HG02884 (cell line): ENCODE measurements at regions not wholly inside any gene's neighbourhood (a gene's known extent, or its start where the extent isn't known, plus 50 kb on each side); places are given as distances from the start of the nearest gene placed in this dataset.
A peak's percentile ranks its signal among the peaks of the same experiment; 100 is the strongest.

Experiments used
- ATAC-seq: cut with Tn5 transposase; IDR thresholded peaks from one replicate; pipeline ENCODE4 v1.9.1; 2021; ENCODE audit warnings: mild to moderate bottlenecking, moderate library complexity; ENCODE audit not compliant: unreplicated experiment

- ATAC-seq: no peak
These were observed 335.1 kb downstream of the SMARCA1 start for GRCh38 chrX:129188231-129188630.

DNA sequence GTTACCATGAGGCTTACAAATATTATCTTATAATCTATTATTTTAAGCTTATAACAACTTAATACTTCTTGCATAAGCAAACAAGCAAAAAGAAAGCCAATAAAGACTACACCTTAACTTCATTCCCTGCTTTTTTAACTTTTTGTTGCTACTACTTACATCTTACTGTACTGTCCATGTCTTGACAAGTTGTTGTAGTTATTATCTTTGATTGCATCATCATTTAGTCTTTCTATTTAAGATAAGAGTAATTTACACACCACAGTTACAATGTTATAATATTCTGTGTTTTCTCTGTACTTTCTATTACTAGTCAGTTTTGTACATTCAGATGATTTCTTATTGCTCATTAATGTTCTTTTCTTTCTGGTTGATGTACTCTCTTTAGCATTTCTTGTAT lies 346.6 kb downstream of the SMARCA1 start:
- ATAC-seq: no peak

GRCh38 chrX:129161108-129161507 lies 362.2 kb downstream of the SMARCA1 start:
- no peak for ATAC-seq

GRCh38 chrX:129158505-129158904 lies 364.8 kb downstream of the SMARCA1 start:
- no peak for ATAC-seq

GRCh38 chrX:129145840-129146272 lies 377.4 kb downstream of the SMARCA1 start:
- no peak for ATAC-seq

DNA sequence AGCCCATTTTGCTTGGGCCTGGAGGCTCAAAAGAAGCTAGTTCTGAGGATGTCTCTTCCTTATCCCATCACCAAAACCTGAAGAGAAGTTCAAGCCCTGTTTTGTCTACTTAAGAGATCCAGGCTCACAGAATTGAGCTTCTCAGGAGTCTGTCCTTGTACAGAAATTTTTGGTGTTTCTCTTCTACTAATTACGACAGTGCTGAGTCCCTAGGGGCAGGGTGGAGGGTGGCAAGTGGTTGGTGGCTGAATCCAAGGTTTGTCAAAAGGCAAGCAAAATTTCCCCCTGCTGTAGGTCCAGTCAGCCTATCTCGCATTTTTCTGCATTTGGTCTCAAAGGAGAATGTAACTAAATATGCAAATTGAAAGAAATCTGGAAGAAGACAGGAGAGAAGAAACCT lies 377.9 kb downstream of the SMARCA1 start:
- no peak for ATAC-seq

DNA sequence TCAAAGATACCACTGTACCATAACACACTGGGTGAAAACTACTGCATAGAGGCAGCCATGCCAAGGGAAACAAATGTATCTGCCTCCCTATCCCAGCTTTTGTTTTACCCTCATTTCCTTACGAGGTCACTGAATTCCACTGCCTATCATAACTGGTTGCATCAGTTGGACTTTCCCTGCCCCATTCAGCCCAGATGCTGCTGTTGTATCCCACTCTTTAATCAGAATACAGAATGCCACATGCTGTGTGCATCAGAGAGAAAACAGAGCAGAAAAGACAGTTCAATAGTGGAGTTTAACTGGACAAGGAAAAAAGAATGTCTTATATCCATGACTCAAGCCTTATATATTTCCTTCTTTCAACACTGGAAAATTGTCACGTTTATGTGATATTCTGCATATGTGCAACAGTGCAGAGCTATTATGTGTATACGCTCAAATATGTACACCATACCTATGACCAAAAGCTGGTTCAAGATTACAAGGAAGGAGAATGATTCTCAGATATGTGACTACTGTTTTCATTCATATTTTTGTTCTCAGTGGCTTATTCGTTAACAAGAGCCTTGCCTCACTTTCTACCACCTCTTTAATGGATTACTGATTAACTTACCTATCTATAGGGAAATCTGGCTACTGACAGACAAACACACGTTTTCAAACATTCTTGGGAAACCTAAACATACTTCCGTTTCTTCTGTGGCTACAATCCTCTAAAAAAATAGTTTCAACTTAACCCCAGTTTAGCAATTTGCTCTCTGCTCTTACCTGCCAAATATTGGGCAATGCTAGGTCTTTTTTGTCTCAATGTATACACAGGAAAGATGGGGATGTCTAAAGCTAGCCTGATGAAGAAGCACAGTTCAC lies 378.9 kb downstream of the SMARCA1 start:
- no peak for ATAC-seq

- ATAC-seq: no peak
These were observed 383.3 kb downstream of the SMARCA1 start for GRCh38 chrX:129139837-129140598.

GRCh38 chrX:129125122-129125914 lies 398.0 kb downstream of the SMARCA1 start:
- no peak for ATAC-seq

- ATAC-seq: no peak
These were observed 399.5 kb downstream of the SMARCA1 start for GRCh38 chrX:129123795-129124194.

- no peak for ATAC-seq
These were observed 406.4 kb downstream of the SMARCA1 start for GRCh38 chrX:129116676-129117470.

DNA sequence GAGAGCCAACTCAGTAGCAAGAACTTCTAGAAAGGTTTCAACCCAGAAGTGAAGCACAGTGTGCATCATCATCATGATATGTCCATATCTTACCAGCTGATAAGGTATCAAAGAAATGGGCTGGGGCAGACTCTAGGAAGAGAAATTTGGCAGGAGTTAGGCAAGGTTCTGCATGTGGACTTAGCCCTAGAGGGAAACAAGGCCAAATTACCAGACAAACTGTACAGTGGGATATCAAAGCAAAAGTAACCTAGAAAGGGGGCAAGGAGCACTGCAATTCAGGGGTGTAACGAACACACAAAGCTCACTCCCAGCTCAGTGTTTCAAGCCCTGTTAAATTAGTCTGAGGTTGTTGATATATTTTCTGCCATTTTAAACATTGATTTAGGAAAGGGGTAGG lies 407.4 kb downstream of the SMARCA1 start:
- ATAC-seq: no peak

GRCh38 chrX:129115104-129115503 lies 408.2 kb downstream of the SMARCA1 start:
- peak; percentile 90 for ATAC-seq

- no peak for ATAC-seq
These were observed 412.1 kb downstream of the SMARCA1 start for GRCh38 chrX:129111081-129111798.

DNA sequence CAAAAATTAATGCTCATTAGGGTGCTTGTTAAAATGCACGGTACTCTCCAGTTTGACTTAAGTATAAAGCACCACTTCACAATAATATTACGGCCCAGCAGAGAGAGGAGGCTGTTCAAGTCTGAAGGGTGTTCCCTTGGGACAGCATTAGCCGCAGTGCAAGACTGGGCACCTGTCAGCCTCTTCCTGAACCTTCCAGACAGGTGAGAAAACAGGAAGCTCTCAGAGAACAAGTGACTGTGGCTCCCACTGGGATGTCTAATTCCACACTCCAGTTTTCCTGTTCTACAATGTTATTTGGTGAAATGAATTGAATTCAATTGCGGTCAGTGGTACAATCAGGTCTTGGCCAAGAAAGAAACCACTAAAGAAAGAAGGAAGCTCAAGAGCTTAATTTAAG lies 414.4 kb downstream of the SMARCA1 start:
- no peak for ATAC-seq

DNA sequence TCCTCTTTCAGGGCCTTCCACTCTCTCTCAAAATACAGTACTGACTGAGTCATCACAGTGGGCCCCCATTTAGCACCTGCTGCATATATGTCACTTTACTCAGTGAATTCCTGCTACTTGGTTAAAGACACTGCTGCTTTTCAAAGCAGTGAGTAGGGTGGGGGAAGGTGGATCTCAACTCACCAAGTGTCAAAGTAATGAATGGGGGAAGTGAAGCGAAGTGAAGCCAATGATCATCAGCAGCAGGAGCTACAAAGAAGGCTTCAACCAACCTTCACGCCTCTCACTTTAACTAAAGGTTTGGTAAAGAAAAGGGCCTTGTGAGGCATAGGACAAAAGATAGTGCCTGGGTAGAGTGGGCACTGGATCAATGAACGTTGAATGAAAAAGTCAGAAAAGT lies 424.1 kb downstream of the SMARCA1 start:
- no peak for ATAC-seq

DNA sequence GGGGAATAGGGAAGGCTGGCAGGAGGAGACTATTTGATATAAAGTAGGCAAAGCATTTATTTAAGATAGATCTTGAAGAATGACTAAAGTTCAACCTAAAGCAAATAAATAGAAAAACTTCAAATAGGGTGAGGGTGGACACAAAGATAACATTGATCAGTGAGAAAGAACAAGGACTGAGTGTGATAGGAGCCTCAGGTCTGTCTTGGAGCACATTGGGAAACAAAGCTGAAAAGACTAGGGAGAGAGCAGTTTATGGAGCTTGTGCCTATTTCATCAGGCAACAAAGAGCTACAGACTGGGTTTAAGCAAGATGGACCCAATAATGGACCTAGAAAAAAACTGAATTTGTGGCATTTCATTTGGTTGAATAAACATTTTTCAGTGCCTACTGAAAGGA lies 425.6 kb downstream of the SMARCA1 start:
- ATAC-seq: no peak

- no peak for ATAC-seq
These were observed 429.6 kb downstream of the SMARCA1 start for GRCh38 chrX:129093706-129094105.

DNA sequence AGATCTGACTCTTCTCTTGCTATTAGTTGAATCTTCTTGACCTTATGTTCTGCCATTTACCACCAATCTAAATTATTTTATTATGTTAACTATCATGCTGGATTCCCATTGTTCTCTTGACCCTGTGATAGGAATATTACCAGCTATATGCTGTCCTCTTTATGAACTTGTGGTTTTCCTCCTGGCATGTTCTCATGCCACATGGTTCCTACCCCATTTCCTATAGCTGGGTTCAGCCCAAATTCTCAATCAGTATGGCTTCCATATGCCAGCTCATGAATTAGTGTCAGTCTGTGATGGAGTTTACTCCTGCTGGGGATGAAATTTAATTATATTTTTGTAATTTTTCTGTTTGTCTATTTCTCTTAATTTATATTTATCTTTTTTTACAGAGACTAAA lies 430.5 kb downstream of the SMARCA1 start:
- no peak for ATAC-seq

GRCh38 chrX:129092242-129092641 lies 431.0 kb downstream of the SMARCA1 start:
- ATAC-seq: no peak
